Loucy (cell line): ENCODE measurements at regions not wholly inside any gene's neighbourhood (a gene's known extent, or its start where the extent isn't known, plus 50 kb on each side); places are given as distances from the start of the nearest gene placed in this dataset.

Experiments
- EZH2phosphoT487 ChIP-seq: fragments of 200-600 bp; IDR thresholded peaks from 2 replicates; pipeline ENCODE4 v1.6.1; 2018; ENCODE audit warnings: antibody characterized with exemption, mild to moderate bottlenecking, moderate library complexity, borderline replicate concordance
- TF ChIP-seq, protein P1 (sequence below): fragments of 200-600 bp; sonication (generic); conservative IDR thresholded peaks from 2 replicates; pipeline ENCODE4 v1.5.1; 2014; ENCODE audit warnings: mild to moderate bottlenecking, antibody characterized with exemption, low read length

DNA sequence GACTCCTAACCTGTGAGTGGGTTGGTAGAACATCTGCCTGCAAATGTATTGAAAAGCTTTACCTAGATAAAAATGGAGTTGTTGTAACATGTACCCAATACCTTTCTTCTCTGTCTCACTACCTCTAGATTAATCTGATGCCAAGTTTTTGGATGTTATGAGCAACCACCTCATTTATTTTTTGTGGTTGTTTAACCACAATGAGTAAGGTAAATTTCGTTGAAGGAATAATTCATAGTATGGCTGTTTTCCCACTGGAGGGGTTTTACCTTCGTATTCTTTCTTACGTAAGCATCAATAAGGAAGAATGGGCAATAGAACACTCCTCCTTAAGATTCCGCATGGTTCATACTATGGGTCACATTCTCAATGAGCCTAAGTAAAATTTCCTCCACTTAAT lies 165.4 kb downstream of the CDH26 start:
- TF ChIP-seq, protein P1, sequence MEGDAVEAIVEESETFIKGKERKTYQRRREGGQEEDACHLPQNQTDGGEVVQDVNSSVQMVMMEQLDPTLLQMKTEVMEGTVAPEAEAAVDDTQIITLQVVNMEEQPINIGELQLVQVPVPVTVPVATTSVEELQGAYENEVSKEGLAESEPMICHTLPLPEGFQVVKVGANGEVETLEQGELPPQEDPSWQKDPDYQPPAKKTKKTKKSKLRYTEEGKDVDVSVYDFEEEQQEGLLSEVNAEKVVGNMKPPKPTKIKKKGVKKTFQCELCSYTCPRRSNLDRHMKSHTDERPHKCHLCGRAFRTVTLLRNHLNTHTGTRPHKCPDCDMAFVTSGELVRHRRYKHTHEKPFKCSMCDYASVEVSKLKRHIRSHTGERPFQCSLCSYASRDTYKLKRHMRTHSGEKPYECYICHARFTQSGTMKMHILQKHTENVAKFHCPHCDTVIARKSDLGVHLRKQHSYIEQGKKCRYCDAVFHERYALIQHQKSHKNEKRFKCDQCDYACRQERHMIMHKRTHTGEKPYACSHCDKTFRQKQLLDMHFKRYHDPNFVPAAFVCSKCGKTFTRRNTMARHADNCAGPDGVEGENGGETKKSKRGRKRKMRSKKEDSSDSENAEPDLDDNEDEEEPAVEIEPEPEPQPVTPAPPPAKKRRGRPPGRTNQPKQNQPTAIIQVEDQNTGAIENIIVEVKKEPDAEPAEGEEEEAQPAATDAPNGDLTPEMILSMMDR: no peak
- no peak for TF ChIP-seq EZH2phosphoT487
